SU-DHL-6 (cell line): ENCODE measurements at regions not wholly inside any gene's neighbourhood (a gene's known extent, or its start where the extent isn't known, plus 50 kb on each side); places are given as distances from the start of the nearest gene placed in this dataset.

Source experiments
- CTCF ChIP-seq: fragments of 200-600 bp; sonication (generic); IDR thresholded peaks from one replicate; pipeline ENCODE4 v1.5.1; 2017; ENCODE audit warnings: antibody characterized with exemption, mild to moderate bottlenecking, low read length, moderate library complexity; ENCODE audit not compliant: insufficient read depth, poor library complexity, severe bottlenecking
- EZH2phosphoT487 ChIP-seq: fragments of 200-600 bp; sonication (generic), shearing (Covaris generic); conservative IDR thresholded peaks from 2 replicates; pipeline ENCODE4 v1.6.1; 2018; ENCODE audit warnings: mild to moderate bottlenecking, antibody characterized with exemption, low read length, moderate library complexity, mixed read lengths

GRCh38 chr18:28831476-28831875 is 654.5 kb upstream of the CDH2 start:
- no peak for TF ChIP-seq CTCF
- no peak for TF ChIP-seq EZH2phosphoT487
